ENCODE measurements at regions not wholly inside any gene's neighbourhood (a gene's known extent, or its start where the extent isn't known, plus 50 kb on each side); places are given as distances from the start of the nearest gene placed in this dataset.

GRCh38 chr17:71830866-71831265 is 290.0 kb upstream of the SOX9 start:
- no peak for TF ChIP-seq POLR2A (IDR thresholded peaks at IDR 0.05; ENCODE audit: low read depth, low read length)
- no peak for TF ChIP-seq POLR2AphosphoS5 (IDR thresholded peaks at IDR 0.05; ENCODE audit: low read depth, low read length)
